PC-3 (cell line): ENCODE measurements at regions not wholly inside any gene's neighbourhood (a gene's known extent, or its start where the extent isn't known, plus 50 kb on each side); places are given as distances from the start of the nearest gene placed in this dataset.

ENCODE experiments used
- EZH2 ChIP-seq: fragments of 300-600 bp; sonication (generic); IDR thresholded peaks from one replicate; pipeline ENCODE4 v1.6.1; 2017; ENCODE audit warnings: antibody characterized with exemption, mild to moderate bottlenecking, low read length; ENCODE audit not compliant: unreplicated experiment
- TF ChIP-seq, protein P1 (sequence below): fragments of 300-600 bp; sonication (generic); conservative IDR thresholded peaks from 2 replicates; pipeline ENCODE4 v1.5.1; 2017; ENCODE audit warnings: antibody characterized with exemption, low read depth, mild to moderate bottlenecking, low read length

- TF ChIP-seq, protein P1, sequence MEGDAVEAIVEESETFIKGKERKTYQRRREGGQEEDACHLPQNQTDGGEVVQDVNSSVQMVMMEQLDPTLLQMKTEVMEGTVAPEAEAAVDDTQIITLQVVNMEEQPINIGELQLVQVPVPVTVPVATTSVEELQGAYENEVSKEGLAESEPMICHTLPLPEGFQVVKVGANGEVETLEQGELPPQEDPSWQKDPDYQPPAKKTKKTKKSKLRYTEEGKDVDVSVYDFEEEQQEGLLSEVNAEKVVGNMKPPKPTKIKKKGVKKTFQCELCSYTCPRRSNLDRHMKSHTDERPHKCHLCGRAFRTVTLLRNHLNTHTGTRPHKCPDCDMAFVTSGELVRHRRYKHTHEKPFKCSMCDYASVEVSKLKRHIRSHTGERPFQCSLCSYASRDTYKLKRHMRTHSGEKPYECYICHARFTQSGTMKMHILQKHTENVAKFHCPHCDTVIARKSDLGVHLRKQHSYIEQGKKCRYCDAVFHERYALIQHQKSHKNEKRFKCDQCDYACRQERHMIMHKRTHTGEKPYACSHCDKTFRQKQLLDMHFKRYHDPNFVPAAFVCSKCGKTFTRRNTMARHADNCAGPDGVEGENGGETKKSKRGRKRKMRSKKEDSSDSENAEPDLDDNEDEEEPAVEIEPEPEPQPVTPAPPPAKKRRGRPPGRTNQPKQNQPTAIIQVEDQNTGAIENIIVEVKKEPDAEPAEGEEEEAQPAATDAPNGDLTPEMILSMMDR = no peak
- no peak for TF ChIP-seq EZH2
Measured at GRCh38 chr5:108672639-108673038, 75.1 kb upstream of the FER start.
